Osteoblast (primary cell): ENCODE measurements at regions not wholly inside any gene's neighbourhood (a gene's known extent, or its start where the extent isn't known, plus 50 kb on each side); places are given as distances from the start of the nearest gene placed in this dataset.
A peak's percentile ranks its signal among the peaks of the same experiment; 100 is the strongest.

ENCODE experiments used
- DNase-seq: peaks from one replicate; pipeline ENCODE4 v3.0.0; 2011; ENCODE audit warnings: low spot score, mixed read lengths; ENCODE audit not compliant: insufficient read length; ENCODE audit errors: missing footprints
- H2AFZ ChIP-seq: 2 replicates; pipeline ENCODE4 v1.6.0; 2011; ENCODE audit warnings: mild to moderate bottlenecking, low read length
- H3K27ac ChIP-seq: 2 replicates; pipeline ENCODE4 v1.5.1; 2011; ENCODE audit warnings: mild to moderate bottlenecking, low read depth, low read length, moderate library complexity
- H3K27me3 ChIP-seq: 2 replicates; pipeline ENCODE4 v1.6.0; 2012; ENCODE audit warnings: mild to moderate bottlenecking, control low read depth, inconsistent platforms, low read length, moderate library complexity; ENCODE audit not compliant: insufficient read depth
- H3K36me3 ChIP-seq: 2 replicates; pipeline ENCODE4 v1.5.1; 2011; ENCODE audit warnings: mild to moderate bottlenecking, low read length, control low read depth, moderate library complexity; ENCODE audit not compliant: insufficient read depth
- H3K4me1 ChIP-seq: 2 replicates; pipeline ENCODE4 v1.5.1; 2011; ENCODE audit warnings: mild to moderate bottlenecking, low read length, control low read depth, moderate library complexity; ENCODE audit not compliant: insufficient read depth
- H3K4me2 ChIP-seq: 2 replicates; pipeline ENCODE4 v1.6.0; 2011; ENCODE audit warnings: mild to moderate bottlenecking, low read length; ENCODE audit not compliant: insufficient read depth
- H3K4me3 ChIP-seq: fragments of 200-600 bp; sonication (generic); 3 replicates; pipeline ENCODE4 v1.5.1; 2012; ENCODE audit warnings: mild to moderate bottlenecking, low read length, inconsistent platforms; ENCODE audit not compliant: insufficient read depth
- H3K79me2 ChIP-seq: 2 replicates; pipeline ENCODE4 v1.6.0; 2012; ENCODE audit warnings: mild to moderate bottlenecking, low read length, control low read depth, inconsistent platforms; ENCODE audit not compliant: insufficient read depth
- H3K9me3 ChIP-seq: 2 replicates; pipeline ENCODE4 v1.5.1; 2011; ENCODE audit warnings: low read depth, low read length, control low read depth
- H4K20me1 ChIP-seq: 2 replicates; pipeline ENCODE4 v1.6.0; 2012; ENCODE audit warnings: mild to moderate bottlenecking, low read length, control low read depth; ENCODE audit not compliant: insufficient read depth
- CTCF ChIP-seq: IDR thresholded peaks from 2 replicates; pipeline ENCODE4 v1.5.1; 2011; ENCODE audit warnings: mild to moderate bottlenecking, low read depth, low read length, moderate library complexity; ENCODE audit errors: extremely low read depth

GRCh38 chr14:39680777-39681176, 248.5 kb upstream of the FBXO33 start:
- H2AFZ ChIP-seq, result no peak overlapping the region
- no peaks in the 10 kb centered on the region for H3K4me1 ChIP-seq
- no peak overlapping the region for H3K27ac ChIP-seq
- H4K20me1 ChIP-seq, result no peaks in the 10 kb centered on the region
- no peaks in the 10 kb centered on the region for H3K9me3 ChIP-seq
- no peaks in the 10 kb centered on the region for H3K27me3 ChIP-seq
- TF ChIP-seq CTCF, result no peak
- H3K36me3 ChIP-seq, result no peaks in the 10 kb centered on the region
- no peak overlapping the region for H3K4me2 ChIP-seq
- DNase-seq, result no peak
- no peak overlapping the region for H3K4me3 ChIP-seq
- no peaks in the 10 kb centered on the region for H3K79me2 ChIP-seq

- no peak overlapping the region for H3K27ac ChIP-seq
- H3K4me2 ChIP-seq, result no peak overlapping the region
- H3K9me3 ChIP-seq, result no peaks in the 10 kb centered on the region
- no peak overlapping the region for H3K4me3 ChIP-seq
- no peaks in the 10 kb centered on the region for H4K20me1 ChIP-seq
- H3K27me3 ChIP-seq, result no peaks in the 10 kb centered on the region
- peaks cover 3% of the 10 kb centered on the region for H3K4me1 ChIP-seq
- no peaks in the 10 kb centered on the region for H3K36me3 ChIP-seq
- no peak overlapping the region for H2AFZ ChIP-seq
- H3K79me2 ChIP-seq, result no peaks in the 10 kb centered on the region
- no peak for TF ChIP-seq CTCF
- no peak for DNase-seq
These were observed 241.5 kb upstream of the FBXO33 start for GRCh38 chr14:39673734-39674133.

GRCh38 chr14:39673270-39673711, 241.1 kb upstream of the FBXO33 start:
- DNase-seq, result no peak
- no peak for TF ChIP-seq CTCF
- no peak overlapping the region for H3K4me3 ChIP-seq
- H3K36me3 ChIP-seq, result no peaks in the 10 kb centered on the region
- peak overlapping the region; percentile 13 for H3K4me2 ChIP-seq
- no peaks in the 10 kb centered on the region for H4K20me1 ChIP-seq
- peaks cover 3% of the 10 kb centered on the region for H3K4me1 ChIP-seq
- H3K27me3 ChIP-seq, result no peaks in the 10 kb centered on the region
- no peaks in the 10 kb centered on the region for H3K9me3 ChIP-seq
- no peak overlapping the region for H3K27ac ChIP-seq
- no peak overlapping the region for H2AFZ ChIP-seq
- H3K79me2 ChIP-seq, result no peaks in the 10 kb centered on the region

- Histone ChIP-seq H3K27ac (no peak overlapping the region), H3K4me2 (no peak overlapping the region), H3K79me2 (no peaks in the 10 kb centered on the region), H3K4me1 (peaks cover 3% of the 10 kb centered on the region), H2AFZ (no peak overlapping the region), H3K27me3 (no peaks in the 10 kb centered on the region), H3K4me3 (no peak overlapping the region), H3K9me3 (no peaks in the 10 kb centered on the region), H3K36me3 (no peaks in the 10 kb centered on the region), H4K20me1 (no peaks in the 10 kb centered on the region)
- DNase-seq, result no peak
- no peak for TF ChIP-seq CTCF
These were observed 236.2 kb upstream of the FBXO33 start for GRCh38 chr14:39668449-39668848.
